ENCODE measurements at regions not wholly inside any gene's neighbourhood (a gene's known extent, or its start where the extent isn't known, plus 50 kb on each side); places are given as distances from the start of the nearest gene placed in this dataset.
A peak's percentile ranks its signal among the peaks of the same experiment; 100 is the strongest.
"Not testable (repeated sequence)": the region's sequence is repeated elsewhere in the genome, so short reads cannot be mapped to it uniquely, and the experiment has no call there.

DNA sequence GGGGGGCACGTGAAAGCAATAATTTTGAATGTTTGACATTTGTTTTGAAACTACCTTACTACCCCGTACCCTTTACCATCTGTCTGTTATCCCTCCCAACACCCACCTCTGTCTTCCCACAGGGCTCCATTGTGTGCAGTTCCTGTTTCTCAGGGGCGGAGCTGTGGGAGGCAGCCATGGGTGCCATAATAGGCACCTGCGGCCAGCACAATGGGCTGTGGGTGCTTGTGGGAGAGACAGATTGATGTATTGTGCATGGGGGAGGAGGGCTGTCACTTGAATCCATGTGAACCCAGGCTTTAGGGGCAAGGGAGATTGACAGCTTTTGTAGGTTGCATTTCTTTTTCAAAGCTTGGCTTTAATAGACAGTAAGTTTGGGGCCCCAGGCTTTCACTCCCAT, 122.6 kb upstream of the CXorf66 start:
- Histone ChIP-seq H3K36me3 (ENCODE audit: control insufficient read depth in 2 of 2, insufficient read depth in 2 of 2, low read length in 1 of 2) (no peaks in the 10 kb centered on the region), H3K27ac (ENCODE audit: low read depth in 1 of 2, low read length in 1 of 2) (no peak overlapping the region), H3K9me3 (ENCODE audit: control insufficient read depth in 2 of 2, insufficient read depth in 1 of 2, low read length in 1 of 2) (peaks cover 0 to 4% of the 10 kb centered on the region in 2 donors), H3K27me3 (ENCODE audit: control insufficient read depth in 2 of 2, insufficient read depth in 1 of 2, low read length in 1 of 2) (peaks cover 4 to 27% of the 10 kb centered on the region in 2 donors), H3K4me1 (ENCODE audit: control insufficient read depth in 2 of 2, insufficient read depth in 2 of 2, low read length in 2 of 2) (no peaks in the 10 kb centered on the region), H3K4me3 (ENCODE audit: low read length in 2 of 2) (no peak overlapping the region)
- DNase-seq (ENCODE audit: low read depth in 6 of 9, low spot score in 9 of 9): no peak
- 43% methylated on average over 4 of the region's 4 CpGs for WGBS

GRCh38 chrX:140086691-140087090, 121.4 kb upstream of the CXorf66 start:
- Histone ChIP-seq H3K4me3 (ENCODE audit: low read length in 2 of 2) (no peak overlapping the region), H3K27me3 (ENCODE audit: control insufficient read depth in 2 of 2, insufficient read depth in 1 of 2, low read length in 1 of 2) (peaks cover 2 to 18% of the 10 kb centered on the region in 2 donors), H3K9me3 (ENCODE audit: control insufficient read depth in 2 of 2, insufficient read depth in 1 of 2, low read length in 1 of 2) (no peaks in the 10 kb centered on the region), H3K4me1 (ENCODE audit: control insufficient read depth in 2 of 2, insufficient read depth in 2 of 2, low read length in 2 of 2) (no peaks in the 10 kb centered on the region), H3K36me3 (ENCODE audit: control insufficient read depth in 2 of 2, insufficient read depth in 2 of 2, low read length in 1 of 2) (no peaks in the 10 kb centered on the region), H3K27ac (ENCODE audit: low read depth in 1 of 2, low read length in 1 of 2) (no peak overlapping the region)
- no peak for DNase-seq (ENCODE audit: low read depth in 6 of 9, low spot score in 9 of 9)

DNA sequence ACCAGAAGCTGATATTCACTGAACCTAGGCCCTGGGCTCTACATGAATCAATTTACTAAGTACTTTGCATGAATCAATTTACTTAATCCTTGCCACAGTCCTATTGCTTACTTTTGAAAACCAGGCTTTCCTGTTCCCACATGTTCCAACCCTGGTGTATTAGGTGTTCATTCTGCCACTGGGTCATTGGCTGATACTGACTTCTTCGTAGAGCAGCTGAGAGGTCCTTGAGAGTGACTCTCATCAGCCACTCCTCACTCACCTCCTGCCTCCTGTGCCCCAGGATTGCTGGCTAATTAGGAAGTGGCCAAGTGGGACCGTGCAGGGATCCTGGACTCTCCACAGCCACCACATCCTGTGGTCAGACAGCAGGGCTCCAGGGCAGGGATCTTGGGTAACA, 109.5 kb upstream of the CXorf66 start:
- no CpG with 5 or more reads among the region's 2 CpGs for WGBS
- H3K4me1 ChIP-seq (ENCODE audit: control insufficient read depth in 2 of 2, insufficient read depth in 2 of 2, low read length in 2 of 2); H3K27me3 ChIP-seq (ENCODE audit: control insufficient read depth in 2 of 2, insufficient read depth in 1 of 2, low read length in 1 of 2): not testable (repeated sequence)

GRCh38 chrX:140071037-140071436, 105.7 kb upstream of the CXorf66 start:
- no peaks in the 10 kb centered on the region for H3K4me1 ChIP-seq (ENCODE audit: control insufficient read depth in 2 of 2, insufficient read depth in 2 of 2, low read length in 2 of 2)

More for the DNA sequence above, 109.5 kb upstream of the CXorf66 start:
- DNase-seq (ENCODE audit: low read depth in 6 of 9, low spot score in 9 of 9); H3K9me3 ChIP-seq (ENCODE audit: control insufficient read depth in 2 of 2, insufficient read depth in 1 of 2, low read length in 1 of 2); H3K36me3 ChIP-seq (ENCODE audit: control insufficient read depth in 2 of 2, insufficient read depth in 2 of 2, low read length in 1 of 2); H3K27ac ChIP-seq (ENCODE audit: low read depth in 1 of 2, low read length in 1 of 2); H3K4me3 ChIP-seq (ENCODE audit: low read length in 2 of 2): not testable (repeated sequence)

GRCh38 chrX:140065961-140066662, 100.8 kb upstream of the CXorf66 start:
- no peaks in the 10 kb centered on the region for H3K9me3 ChIP-seq (ENCODE audit: control insufficient read depth in 2 of 2, insufficient read depth in 1 of 2, low read length in 1 of 2)
- no peaks in the 10 kb centered on the region for H3K36me3 ChIP-seq (ENCODE audit: control insufficient read depth in 2 of 2, insufficient read depth in 2 of 2, low read length in 1 of 2)
- WGBS: 77% methylated on average over 3 of the region's 3 CpGs
- H3K27me3 ChIP-seq (ENCODE audit: control insufficient read depth in 2 of 2, insufficient read depth in 1 of 2, low read length in 1 of 2): no peaks in the 10 kb centered on the region
- no peaks in the 10 kb centered on the region for H3K4me1 ChIP-seq (ENCODE audit: control insufficient read depth in 2 of 2, insufficient read depth in 2 of 2, low read length in 2 of 2)
- no peak overlapping the region for H3K27ac ChIP-seq (ENCODE audit: low read depth in 1 of 2, low read length in 1 of 2)
- H3K4me3 ChIP-seq (ENCODE audit: low read length in 2 of 2): no peak overlapping the region
- no peak for DNase-seq (ENCODE audit: low read depth in 6 of 9, low spot score in 9 of 9)

More at GRCh38 chrX:140071037-140071436, 105.7 kb upstream of the CXorf66 start:
- Histone ChIP-seq H3K4me3 (ENCODE audit: low read length in 2 of 2) (no peak overlapping the region), H3K27ac (ENCODE audit: low read depth in 1 of 2, low read length in 1 of 2) (no peak overlapping the region), H3K36me3 (ENCODE audit: control insufficient read depth in 2 of 2, insufficient read depth in 2 of 2, low read length in 1 of 2) (no peaks in the 10 kb centered on the region), H3K27me3 (ENCODE audit: control insufficient read depth in 2 of 2, insufficient read depth in 1 of 2, low read length in 1 of 2) (no peaks in the 10 kb centered on the region), H3K9me3 (ENCODE audit: control insufficient read depth in 2 of 2, insufficient read depth in 1 of 2, low read length in 1 of 2) (no peaks in the 10 kb centered on the region)
- no peak for DNase-seq (ENCODE audit: low read depth in 6 of 9, low spot score in 9 of 9)

- Histone ChIP-seq H3K4me1 (ENCODE audit: control insufficient read depth in 2 of 2, insufficient read depth in 2 of 2, low read length in 2 of 2) (no peaks in the 10 kb centered on the region), H3K27me3 (ENCODE audit: control insufficient read depth in 2 of 2, insufficient read depth in 1 of 2, low read length in 1 of 2) (no peaks in the 10 kb centered on the region), H3K36me3 (ENCODE audit: control insufficient read depth in 2 of 2, insufficient read depth in 2 of 2, low read length in 1 of 2) (no peaks in the 10 kb centered on the region), H3K9me3 (ENCODE audit: control insufficient read depth in 2 of 2, insufficient read depth in 1 of 2, low read length in 1 of 2) (no peaks in the 10 kb centered on the region), H3K27ac (ENCODE audit: low read depth in 1 of 2, low read length in 1 of 2) (no peak overlapping the region), H3K4me3 (ENCODE audit: low read length in 2 of 2) (no peak overlapping the region)
- 45% methylated on average over 4 of the region's 4 CpGs for WGBS
- DNase-seq (ENCODE audit: low read depth in 6 of 9, low spot score in 9 of 9): no peak
Measured at GRCh38 chrX:140064993-140065392, 99.7 kb upstream of the CXorf66 start.

DNA sequence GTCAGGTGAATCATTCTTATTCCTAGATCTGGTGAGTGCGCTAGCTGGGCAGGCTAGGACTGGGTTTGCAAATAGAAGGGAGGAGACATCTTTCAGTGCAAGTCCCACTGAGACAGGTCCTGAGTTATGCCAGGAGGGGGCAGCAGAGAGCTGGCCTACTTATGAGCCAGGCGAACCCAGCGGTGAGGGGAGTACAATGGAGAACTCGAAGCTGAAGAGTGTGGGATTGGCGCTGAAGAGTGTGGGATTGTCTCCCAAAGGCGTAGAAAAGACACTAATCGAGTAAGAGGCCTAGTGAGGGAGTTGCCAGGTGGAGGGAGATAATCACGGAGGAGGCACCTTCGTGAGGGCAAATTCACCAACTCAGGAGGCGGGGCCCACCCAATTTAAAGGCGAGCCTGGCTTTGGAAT, 91.7 kb upstream of the CXorf66 start:
- no peaks in the 10 kb centered on the region for H3K36me3 ChIP-seq (ENCODE audit: control insufficient read depth in 2 of 2, insufficient read depth in 2 of 2, low read length in 1 of 2)
- DNase-seq (ENCODE audit: low read depth in 6 of 9, low spot score in 9 of 9): peak; percentile 9 to 72 (median 26)
- H3K27me3 ChIP-seq (ENCODE audit: control insufficient read depth in 2 of 2, insufficient read depth in 1 of 2, low read length in 1 of 2): no peaks in the 10 kb centered on the region
- H3K4me1 ChIP-seq (ENCODE audit: control insufficient read depth in 2 of 2, insufficient read depth in 2 of 2, low read length in 2 of 2): no peaks in the 10 kb centered on the region
- H3K9me3 ChIP-seq (ENCODE audit: control insufficient read depth in 2 of 2, insufficient read depth in 1 of 2, low read length in 1 of 2): no peaks in the 10 kb centered on the region
- 33% methylated on average over 11 of the region's 11 CpGs for WGBS
- H3K27ac ChIP-seq (ENCODE audit: low read depth in 1 of 2, low read length in 1 of 2): no peak overlapping the region
- no peak overlapping the region for H3K4me3 ChIP-seq (ENCODE audit: low read length in 2 of 2)

DNA sequence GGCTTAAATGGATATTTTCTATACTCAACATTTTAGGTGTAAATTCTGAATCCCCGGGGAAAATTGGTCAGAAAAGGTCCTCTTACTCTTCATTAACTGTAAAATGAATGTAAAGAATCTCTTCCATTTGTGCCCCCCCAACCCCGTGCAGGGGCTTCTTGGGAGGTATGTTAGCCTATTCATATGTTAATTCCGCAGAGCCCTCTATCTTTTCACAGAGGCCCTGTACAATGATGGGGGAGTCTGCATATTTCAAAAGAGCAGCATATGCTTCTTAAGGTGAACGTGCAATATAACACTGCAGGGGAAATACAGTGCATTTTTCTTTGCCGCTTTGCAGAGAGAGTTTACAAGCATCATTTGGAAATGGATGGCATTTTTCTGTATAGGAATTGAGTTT, 88.5 kb upstream of the CXorf66 start:
- Histone ChIP-seq H3K27me3 (ENCODE audit: control insufficient read depth in 2 of 2, insufficient read depth in 1 of 2, low read length in 1 of 2) (no peaks in the 10 kb centered on the region), H3K27ac (ENCODE audit: low read depth in 1 of 2, low read length in 1 of 2) (no peak overlapping the region), H3K4me1 (ENCODE audit: control insufficient read depth in 2 of 2, insufficient read depth in 2 of 2, low read length in 2 of 2) (no peaks in the 10 kb centered on the region), H3K36me3 (ENCODE audit: control insufficient read depth in 2 of 2, insufficient read depth in 2 of 2, low read length in 1 of 2) (no peaks in the 10 kb centered on the region), H3K4me3 (ENCODE audit: low read length in 2 of 2) (no peak overlapping the region), H3K9me3 (ENCODE audit: control insufficient read depth in 2 of 2, insufficient read depth in 1 of 2, low read length in 1 of 2) (no peaks in the 10 kb centered on the region)
- WGBS: 74% methylated on average over 5 of the region's 5 CpGs
- no peak for DNase-seq (ENCODE audit: low read depth in 6 of 9, low spot score in 9 of 9)

- DNase-seq (ENCODE audit: low read depth in 6 of 9, low spot score in 9 of 9): no peak
- Histone ChIP-seq H3K4me1 (ENCODE audit: control insufficient read depth in 2 of 2, insufficient read depth in 2 of 2, low read length in 2 of 2) (no peaks in the 10 kb centered on the region), H3K4me3 (ENCODE audit: low read length in 2 of 2) (no peak overlapping the region), H3K9me3 (ENCODE audit: control insufficient read depth in 2 of 2, insufficient read depth in 1 of 2, low read length in 1 of 2) (no peaks in the 10 kb centered on the region), H3K27me3 (ENCODE audit: control insufficient read depth in 2 of 2, insufficient read depth in 1 of 2, low read length in 1 of 2) (no peaks in the 10 kb centered on the region), H3K36me3 (ENCODE audit: control insufficient read depth in 2 of 2, insufficient read depth in 2 of 2, low read length in 1 of 2) (no peaks in the 10 kb centered on the region), H3K27ac (ENCODE audit: low read depth in 1 of 2, low read length in 1 of 2) (no peak overlapping the region)
Measured at GRCh38 chrX:140050906-140051305, 85.6 kb upstream of the CXorf66 start.

Data from thymus (tissue), 11 donors.